ENCODE measurements at regions not wholly inside any gene's neighbourhood (a gene's known extent, or its start where the extent isn't known, plus 50 kb on each side); places are given as distances from the start of the nearest gene placed in this dataset.

GRCh38 chr9:28503573-28503972 is 930.3 kb upstream of the C9orf72 start (continued):
- TF ChIP-seq NANOG (IDR thresholded peaks at IDR 0.05; ENCODE audit: insufficient read depth, low read depth, low read length, poor library complexity, severe bottlenecking) (no peak), ATF2 (IDR thresholded peaks at IDR 0.05; ENCODE audit: low read length) (no peak), BACH1 (IDR thresholded peaks at IDR 0.05; ENCODE audit: low read length) (no peak), SAP30 (IDR thresholded peaks at IDR 0.05; ENCODE audit: insufficient read depth, insufficient replicate concordance, low read length) (no peak), POLR2AphosphoS5 (IDR thresholded peaks at IDR 0.05; ENCODE audit: low read depth, low read length) (no peak), CBX5 (IDR thresholded peaks at IDR 0.05; ENCODE audit: low read depth, low read length) (no peak), TBP (IDR thresholded peaks at IDR 0.05; ENCODE audit: low read depth, low read length) (no peak)
